Fibroblast of lung (primary cell): ENCODE measurements at regions not wholly inside any gene's neighbourhood (a gene's known extent, or its start where the extent isn't known, plus 50 kb on each side); places are given as distances from the start of the nearest gene placed in this dataset.
"Not testable (repeated sequence)": the region's sequence is repeated elsewhere in the genome, so short reads cannot be mapped to it uniquely, and the experiment has no call there.

Source experiments
- DNase-seq, 2 donors: peaks; one replicate each; pipeline versions ENCODE4 v3.0.0 to v3.0.0-alpha.2; 2010; ENCODE audit warnings: low read depth in 2 of 2
- H2AFZ ChIP-seq: 2 replicates; pipeline ENCODE4 v1.5.1; 2012; ENCODE audit warnings: low read length, control low read depth, inconsistent platforms
- H3K27ac ChIP-seq: 2 replicates; pipeline ENCODE4 v1.5.1; 2011; ENCODE audit warnings: low read length, control low read depth; ENCODE audit not compliant: insufficient read depth
- H3K27me3 ChIP-seq: 2 replicates; pipeline ENCODE4 v1.5.1; 2011; ENCODE audit warnings: mild to moderate bottlenecking, low read length; ENCODE audit not compliant: control insufficient read depth, insufficient read depth
- H3K36me3 ChIP-seq: 2 replicates; pipeline ENCODE4 v1.5.1; 2011; ENCODE audit warnings: low read length; ENCODE audit not compliant: control insufficient read depth, insufficient read depth
- H3K4me1 ChIP-seq: 2 replicates; pipeline ENCODE4 v1.5.1; 2011; ENCODE audit warnings: low read length; ENCODE audit not compliant: control insufficient read depth, insufficient read depth; ENCODE audit errors: extremely low read depth
- H3K4me2 ChIP-seq: 2 replicates; pipeline ENCODE4 v1.5.1; 2011; ENCODE audit warnings: low read length, control low read depth; ENCODE audit not compliant: insufficient read depth; ENCODE audit errors: extremely low read depth
- H3K4me3 ChIP-seq, 4 experiments: fragments of 200-600 bp in 1 of 4; sonication (generic) in 1 of 4; replicated peaks in 1 of 4; 2 replicates each; pipeline ENCODE4 v1.5.1; 2011 to 2016; ENCODE audit warnings: low read length in 4 of 4, low read depth in 3 of 4, mild to moderate bottlenecking in 3 of 4, control low read depth in 2 of 4, inconsistent platforms in 1 of 4, mixed read lengths in 1 of 4; ENCODE audit not compliant: insufficient read depth in 1 of 4; ENCODE audit errors: control extremely low read depth in 1 of 4
- H3K79me2 ChIP-seq: 2 replicates; pipeline ENCODE4 v1.5.1; 2012; ENCODE audit warnings: mild to moderate bottlenecking, low read length, inconsistent platforms; ENCODE audit not compliant: control insufficient read depth, insufficient read depth
- H3K9ac ChIP-seq: 2 replicates; pipeline ENCODE4 v1.5.1; 2011; ENCODE audit warnings: mild to moderate bottlenecking, low read length, control low read depth; ENCODE audit not compliant: insufficient read depth
- H3K9me3 ChIP-seq: 2 replicates; pipeline ENCODE4 v1.5.1; 2012; ENCODE audit warnings: low read depth, low read length; ENCODE audit not compliant: control insufficient read depth, insufficient read depth
- H4K20me1 ChIP-seq: 2 replicates; pipeline ENCODE4 v1.5.1; 2011; ENCODE audit warnings: low read length; ENCODE audit not compliant: control insufficient read depth, insufficient read depth; ENCODE audit errors: extremely low read depth
- CTCF ChIP-seq, 2 donors: IDR thresholded peaks in 1 of 2; conservative IDR thresholded peaks in 1 of 2; 1 replicate in 1 of 2; 2 replicates in 1 of 2; pipeline ENCODE4 v1.5.1; 2011 to 2012; ENCODE audit warnings: low read length in 2 of 2, control low read depth in 1 of 2, inconsistent platforms in 1 of 2, low read depth in 1 of 2, mild to moderate bottlenecking in 1 of 2
- EZH2 ChIP-seq: IDR thresholded peaks from 2 replicates; pipeline ENCODE4 v1.5.1; 2012; ENCODE audit warnings: low read length, control low read depth, mild to moderate bottlenecking; ENCODE audit errors: missing control alignments

- DNase-seq = no peak
- Histone ChIP-seq H4K20me1 (no peaks in the 10 kb centered on the region), H3K4me3 (no peak overlapping the region), H3K9ac (no peak overlapping the region), H3K27me3 (no peaks in the 10 kb centered on the region), H3K36me3 (no peaks in the 10 kb centered on the region), H3K4me1 (no peaks in the 10 kb centered on the region), H2AFZ (no peak overlapping the region), H3K4me2 (no peak overlapping the region), H3K79me2 (no peaks in the 10 kb centered on the region), H3K27ac (no peak overlapping the region), H3K9me3 (no peaks in the 10 kb centered on the region)
- TF ChIP-seq EZH2 = no peak
- TF ChIP-seq CTCF (conservative IDR thresholded peaks at IDR 0.05 in 1 of 2, IDR thresholded peaks at IDR 0.05 in 1 of 2; ENCODE audit: low read depth in 1 of 2, low read length in 2 of 2) = no peak
Measured at GRCh38 chr3:178949896-178950295, 121.7 kb downstream of the ZMAT3 start.

GRCh38 chr3:178948546-178948945 lies 123.1 kb downstream of the ZMAT3 start:
- no peaks in the 10 kb centered on the region for H3K9me3 ChIP-seq
- no peak for DNase-seq
- no peak overlapping the region for H2AFZ ChIP-seq
- no peaks in the 10 kb centered on the region for H3K27me3 ChIP-seq
- no peak for TF ChIP-seq EZH2
- TF ChIP-seq CTCF (conservative IDR thresholded peaks at IDR 0.05 in 1 of 2, IDR thresholded peaks at IDR 0.05 in 1 of 2; ENCODE audit: low read depth in 1 of 2, low read length in 2 of 2) = no peak
- no peaks in the 10 kb centered on the region for H4K20me1 ChIP-seq
- no peaks in the 10 kb centered on the region for H3K4me1 ChIP-seq
- no peaks in the 10 kb centered on the region for H3K79me2 ChIP-seq
- no peaks in the 10 kb centered on the region for H3K36me3 ChIP-seq
- H3K9ac ChIP-seq = no peak overlapping the region
- H3K4me3 ChIP-seq = no peak overlapping the region
- H3K27ac ChIP-seq = no peak overlapping the region
- no peak overlapping the region for H3K4me2 ChIP-seq

- no peaks in the 10 kb centered on the region for H3K9me3 ChIP-seq
- H3K36me3 ChIP-seq = no peaks in the 10 kb centered on the region
- no peak overlapping the region for H2AFZ ChIP-seq
- H4K20me1 ChIP-seq = no peaks in the 10 kb centered on the region
- no peaks in the 10 kb centered on the region for H3K4me1 ChIP-seq
- no peak overlapping the region for H3K4me3 ChIP-seq
- H3K27ac ChIP-seq = no peak overlapping the region
- no peak overlapping the region for H3K4me2 ChIP-seq
- no peaks in the 10 kb centered on the region for H3K27me3 ChIP-seq
- TF ChIP-seq CTCF (conservative IDR thresholded peaks at IDR 0.05 in 1 of 2, IDR thresholded peaks at IDR 0.05 in 1 of 2; ENCODE audit: low read depth in 1 of 2, low read length in 2 of 2) = no peak
- TF ChIP-seq EZH2 = no peak
- no peak overlapping the region for H3K9ac ChIP-seq
- H3K79me2 ChIP-seq = no peaks in the 10 kb centered on the region
- peak in 1 of 2 donors; percentile 28 for DNase-seq
Measured at GRCh38 chr3:178947738-178948137, 123.9 kb downstream of the ZMAT3 start.

GRCh38 chr3:178942261-178942660 lies 129.3 kb downstream of the ZMAT3 start:
- H3K27ac ChIP-seq, H3K4me3 ChIP-seq, H4K20me1 ChIP-seq, H2AFZ ChIP-seq, H3K36me3 ChIP-seq, H3K9me3 ChIP-seq, DNase-seq, H3K4me2 ChIP-seq, H3K79me2 ChIP-seq, H3K9ac ChIP-seq, H3K4me1 ChIP-seq, H3K27me3 ChIP-seq: not testable (repeated sequence)
